KMS-11 (cell line): ENCODE measurements at regions not wholly inside any gene's neighbourhood (a gene's known extent, or its start where the extent isn't known, plus 50 kb on each side); places are given as distances from the start of the nearest gene placed in this dataset.

ENCODE experiments used
- H2AFZ ChIP-seq: fragments of 200-600 bp; sonication (generic); 2 replicates; pipeline ENCODE4 v1.6.1; 2016; ENCODE audit warnings: antibody characterized with exemption, mixed run types, low read depth
- H3K27ac ChIP-seq: fragments of 200-600 bp; sonication (generic); 2 replicates; pipeline ENCODE4 v1.6.1; 2016; ENCODE audit warnings: mild to moderate bottlenecking, mixed run types
- H3K27me3 ChIP-seq: fragments of 200-600 bp; sonication (generic); 2 replicates; pipeline ENCODE4 v1.6.1; 2017; ENCODE audit warnings: mild to moderate bottlenecking, low read depth, mixed run types, moderate library complexity; ENCODE audit not compliant: insufficient read depth
- H3K36me3 ChIP-seq: fragments of 200-600 bp; sonication (generic); 2 replicates; pipeline ENCODE4 v1.6.1; 2017; ENCODE audit warnings: mild to moderate bottlenecking, mixed run types; ENCODE audit not compliant: insufficient read depth
- H3K4me1 ChIP-seq: fragments of 200-600 bp; sonication (generic); 2 replicates; pipeline ENCODE4 v1.6.1; 2016; ENCODE audit warnings: mild to moderate bottlenecking, low read depth, mixed run types; ENCODE audit not compliant: poor library complexity, severe bottlenecking
- H3K4me2 ChIP-seq: fragments of 200-600 bp; sonication (generic); 2 replicates; pipeline ENCODE4 v1.7.0; 2016; ENCODE audit warnings: mild to moderate bottlenecking, mixed run types
- H3K4me3 ChIP-seq: fragments of 200-600 bp; sonication (generic); IDR thresholded peaks from 2 replicates; pipeline ENCODE4 v1.6.1; 2017; ENCODE audit warnings: low read depth, low read length, mixed read lengths; ENCODE audit not compliant: insufficient read depth
- H3K79me2 ChIP-seq: fragments of 200-600 bp; sonication (generic); 2 replicates; pipeline ENCODE4 v1.6.1; 2016; ENCODE audit warnings: low read depth, mixed run types; ENCODE audit not compliant: insufficient read depth
- H3K9ac ChIP-seq: fragments of 200-600 bp; sonication (generic); 2 replicates; pipeline ENCODE4 v1.6.1; 2016; ENCODE audit warnings: mild to moderate bottlenecking, mixed run types
- H4K20me1 ChIP-seq: fragments of 200-600 bp; sonication (generic); 2 replicates; pipeline ENCODE4 v1.6.1; 2016; ENCODE audit warnings: mild to moderate bottlenecking, mixed run types; ENCODE audit not compliant: insufficient read depth
- TF ChIP-seq, protein P1 (sequence below): fragments of 200-600 bp; sonication (generic); conservative IDR thresholded peaks from 2 replicates; pipeline ENCODE4 v1.6.1; 2017; ENCODE audit warnings: low read depth, mild to moderate bottlenecking, antibody characterized with exemption, low read length, moderate library complexity, mixed read lengths

- TF ChIP-seq, protein P1, sequence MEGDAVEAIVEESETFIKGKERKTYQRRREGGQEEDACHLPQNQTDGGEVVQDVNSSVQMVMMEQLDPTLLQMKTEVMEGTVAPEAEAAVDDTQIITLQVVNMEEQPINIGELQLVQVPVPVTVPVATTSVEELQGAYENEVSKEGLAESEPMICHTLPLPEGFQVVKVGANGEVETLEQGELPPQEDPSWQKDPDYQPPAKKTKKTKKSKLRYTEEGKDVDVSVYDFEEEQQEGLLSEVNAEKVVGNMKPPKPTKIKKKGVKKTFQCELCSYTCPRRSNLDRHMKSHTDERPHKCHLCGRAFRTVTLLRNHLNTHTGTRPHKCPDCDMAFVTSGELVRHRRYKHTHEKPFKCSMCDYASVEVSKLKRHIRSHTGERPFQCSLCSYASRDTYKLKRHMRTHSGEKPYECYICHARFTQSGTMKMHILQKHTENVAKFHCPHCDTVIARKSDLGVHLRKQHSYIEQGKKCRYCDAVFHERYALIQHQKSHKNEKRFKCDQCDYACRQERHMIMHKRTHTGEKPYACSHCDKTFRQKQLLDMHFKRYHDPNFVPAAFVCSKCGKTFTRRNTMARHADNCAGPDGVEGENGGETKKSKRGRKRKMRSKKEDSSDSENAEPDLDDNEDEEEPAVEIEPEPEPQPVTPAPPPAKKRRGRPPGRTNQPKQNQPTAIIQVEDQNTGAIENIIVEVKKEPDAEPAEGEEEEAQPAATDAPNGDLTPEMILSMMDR: no peak
- Histone ChIP-seq H2AFZ (no peak overlapping the region), H3K36me3 (no peaks in the 10 kb centered on the region), H4K20me1 (no peaks in the 10 kb centered on the region), H3K4me2 (no peak overlapping the region), H3K4me1 (no peaks in the 10 kb centered on the region), H3K9ac (no peak overlapping the region), H3K4me3 (no peak overlapping the region), H3K79me2 (no peaks in the 10 kb centered on the region), H3K27ac (no peak overlapping the region), H3K27me3 (no peaks in the 10 kb centered on the region)
These were observed 103.3 kb downstream of the TMEM144 start for GRCh38 chr4:158313566-158313965.

DNA sequence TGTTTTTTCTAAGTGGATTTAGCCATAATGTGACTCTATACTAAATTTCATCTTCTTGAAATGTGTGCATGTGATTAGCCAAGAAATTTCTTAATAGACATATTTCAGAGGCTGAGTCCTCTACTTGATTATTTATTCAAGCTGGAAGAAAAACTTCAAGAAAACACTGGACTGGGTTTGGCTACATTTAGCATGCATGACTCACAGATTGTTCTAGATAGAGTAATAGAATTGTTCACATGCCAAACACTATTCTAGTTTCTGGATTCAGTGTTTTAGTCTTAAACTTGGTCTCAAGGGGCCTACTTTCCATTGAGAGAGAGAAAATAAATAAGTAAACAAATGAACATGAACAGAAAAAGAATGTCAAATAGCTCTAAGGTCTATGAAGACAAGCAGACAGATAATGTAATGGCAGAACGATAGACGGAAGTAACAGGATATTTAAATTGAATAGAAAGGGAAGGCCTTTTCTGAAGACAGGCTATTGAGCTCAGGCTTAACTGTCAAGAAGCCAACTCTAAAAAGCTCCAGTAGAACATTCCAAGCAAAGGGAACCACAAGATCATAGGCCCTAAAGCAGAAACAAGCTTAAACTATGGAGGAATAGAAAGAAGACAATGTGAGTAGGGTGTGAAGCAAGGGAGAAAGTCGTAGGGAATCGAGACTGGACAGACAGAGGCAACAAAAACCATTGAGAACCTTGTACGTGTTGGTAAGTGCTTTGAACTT lies 104.6 kb downstream of the TMEM144 start:
- Histone ChIP-seq H3K79me2 (no peaks in the 10 kb centered on the region), H2AFZ (no peak overlapping the region), H3K9ac (no peak overlapping the region), H3K4me1 (no peaks in the 10 kb centered on the region), H3K36me3 (no peaks in the 10 kb centered on the region), H3K4me2 (no peak overlapping the region), H3K4me3 (no peak overlapping the region), H3K27me3 (no peaks in the 10 kb centered on the region), H3K27ac (no peak overlapping the region), H4K20me1 (no peaks in the 10 kb centered on the region)
- TF ChIP-seq, protein P1: no peak

DNA sequence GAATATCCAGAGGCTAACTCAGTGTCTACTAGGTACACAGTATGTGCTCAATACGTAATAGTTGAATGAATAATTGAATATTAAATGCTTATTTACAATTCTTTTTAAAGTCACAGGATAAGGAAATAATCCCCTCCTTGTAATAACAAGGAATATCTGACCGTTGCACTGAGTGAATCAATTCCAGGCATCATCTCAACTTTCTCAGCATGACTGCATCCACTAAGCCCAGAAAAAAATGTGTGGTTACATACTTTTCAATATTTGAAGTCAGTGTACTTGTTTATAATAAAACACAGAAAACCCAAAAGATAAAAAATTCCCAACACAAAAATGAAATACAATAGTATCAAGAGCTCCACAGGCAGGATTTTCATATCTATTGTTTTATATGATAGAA lies 105.4 kb downstream of the TMEM144 start:
- H3K79me2 ChIP-seq: no peaks in the 10 kb centered on the region
- H3K27me3 ChIP-seq: no peaks in the 10 kb centered on the region
- TF ChIP-seq, protein P1: no peak
- H2AFZ ChIP-seq: no peak overlapping the region
- no peak overlapping the region for H3K27ac ChIP-seq
- H3K4me2 ChIP-seq: no peak overlapping the region
- no peaks in the 10 kb centered on the region for H3K36me3 ChIP-seq
- H3K4me1 ChIP-seq: no peaks in the 10 kb centered on the region
- H3K9ac ChIP-seq: no peak overlapping the region
- H3K4me3 ChIP-seq: no peak overlapping the region
- no peaks in the 10 kb centered on the region for H4K20me1 ChIP-seq

DNA sequence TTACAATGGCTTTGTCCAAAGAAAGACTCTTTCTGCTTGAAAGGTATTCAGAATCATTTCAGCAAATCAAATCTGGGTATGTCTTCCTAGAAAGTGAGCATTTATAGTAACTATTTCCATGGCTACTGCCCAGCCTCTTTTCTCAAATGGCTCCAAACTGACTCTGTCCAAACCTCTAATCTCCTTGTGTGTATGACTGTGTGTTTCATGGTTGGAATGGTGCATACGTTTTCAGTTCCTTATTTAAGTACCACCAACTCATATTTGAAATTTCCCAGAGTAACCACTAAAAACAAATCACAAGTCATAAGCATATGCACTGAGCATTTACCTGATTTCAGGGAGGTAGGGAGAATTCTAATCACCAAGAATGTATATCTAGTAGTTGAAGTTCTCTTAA lies 106.0 kb downstream of the TMEM144 start:
- H4K20me1 ChIP-seq: no peaks in the 10 kb centered on the region
- H3K79me2 ChIP-seq: no peaks in the 10 kb centered on the region
- no peaks in the 10 kb centered on the region for H3K36me3 ChIP-seq
- H3K9ac ChIP-seq: no peak overlapping the region
- no peaks in the 10 kb centered on the region for H3K4me1 ChIP-seq
- no peak overlapping the region for H3K4me2 ChIP-seq
- no peak overlapping the region for H3K27ac ChIP-seq
- no peak overlapping the region for H2AFZ ChIP-seq
- TF ChIP-seq, protein P1: no peak
- no peaks in the 10 kb centered on the region for H3K27me3 ChIP-seq
- H3K4me3 ChIP-seq: no peak overlapping the region
